ENCODE measurements at regions not wholly inside any gene's neighbourhood (a gene's known extent, or its start where the extent isn't known, plus 50 kb on each side); places are given as distances from the start of the nearest gene placed in this dataset.

DNA sequence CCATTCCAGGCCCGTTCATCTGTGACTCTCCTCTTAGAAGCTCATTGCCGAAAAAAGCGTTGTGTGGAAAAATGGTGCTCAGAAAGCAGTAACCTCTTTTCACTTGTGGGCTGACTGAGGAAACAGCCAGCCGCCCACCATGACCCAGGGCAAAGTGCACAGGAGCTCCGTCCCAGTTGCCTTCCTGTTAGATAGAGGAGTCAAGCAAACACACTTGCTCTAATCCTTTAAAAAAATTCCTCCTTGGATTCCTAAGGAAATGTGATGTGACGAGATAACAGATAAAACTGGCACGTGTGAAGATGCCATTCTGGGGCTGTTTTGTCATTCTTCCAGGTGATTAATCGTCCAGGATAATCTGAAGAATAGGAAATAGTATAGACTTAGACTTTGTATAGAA lies 396.8 kb upstream of the DDHD1 start:
- TF ChIP-seq, protein P1, sequence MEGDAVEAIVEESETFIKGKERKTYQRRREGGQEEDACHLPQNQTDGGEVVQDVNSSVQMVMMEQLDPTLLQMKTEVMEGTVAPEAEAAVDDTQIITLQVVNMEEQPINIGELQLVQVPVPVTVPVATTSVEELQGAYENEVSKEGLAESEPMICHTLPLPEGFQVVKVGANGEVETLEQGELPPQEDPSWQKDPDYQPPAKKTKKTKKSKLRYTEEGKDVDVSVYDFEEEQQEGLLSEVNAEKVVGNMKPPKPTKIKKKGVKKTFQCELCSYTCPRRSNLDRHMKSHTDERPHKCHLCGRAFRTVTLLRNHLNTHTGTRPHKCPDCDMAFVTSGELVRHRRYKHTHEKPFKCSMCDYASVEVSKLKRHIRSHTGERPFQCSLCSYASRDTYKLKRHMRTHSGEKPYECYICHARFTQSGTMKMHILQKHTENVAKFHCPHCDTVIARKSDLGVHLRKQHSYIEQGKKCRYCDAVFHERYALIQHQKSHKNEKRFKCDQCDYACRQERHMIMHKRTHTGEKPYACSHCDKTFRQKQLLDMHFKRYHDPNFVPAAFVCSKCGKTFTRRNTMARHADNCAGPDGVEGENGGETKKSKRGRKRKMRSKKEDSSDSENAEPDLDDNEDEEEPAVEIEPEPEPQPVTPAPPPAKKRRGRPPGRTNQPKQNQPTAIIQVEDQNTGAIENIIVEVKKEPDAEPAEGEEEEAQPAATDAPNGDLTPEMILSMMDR (IDR thresholded peaks at IDR 0.05; ENCODE audit: control extremely low read depth in 1 of 3, insufficient read depth in 1 of 3, low read depth in 1 of 3, low read length in 3 of 3), result no peak
- TF ChIP-seq POLR2A (IDR thresholded peaks at IDR 0.05; ENCODE audit: control extremely low read depth in 1 of 2, low read depth in 2 of 2, low read length in 2 of 2) (no peak), KDM1A (IDR thresholded peaks at IDR 0.05; ENCODE audit: borderline replicate concordance, low read length) (no peak)

Data from H1 (cell line).